ENCODE measurements at regions not wholly inside any gene's neighbourhood (a gene's known extent, or its start where the extent isn't known, plus 50 kb on each side); places are given as distances from the start of the nearest gene placed in this dataset.

- H3K27me3 ChIP-seq (ENCODE audit: control insufficient read depth in 3 of 3, insufficient read depth in 3 of 3, low read length in 3 of 3), result no peaks in the 10 kb centered on the region
- no peaks in the 10 kb centered on the region for H3K36me3 ChIP-seq (ENCODE audit: control insufficient read depth in 3 of 3, insufficient read depth in 3 of 3, low read length in 3 of 3)
- no peak overlapping the region for H3K27ac ChIP-seq (ENCODE audit: low read depth, low read length)
- H3K4me3 ChIP-seq (ENCODE audit: low read length in 3 of 3), result peak overlapping the region; percentile 7 to 35 (median 21)
- H3K4me1 ChIP-seq (ENCODE audit: control insufficient read depth in 3 of 3, insufficient read depth in 3 of 3, low read length in 3 of 3), result peaks cover 9 to 15% (median 13%) of the 10 kb centered on the region in 3 donors
- no peaks in the 10 kb centered on the region for H3K9me3 ChIP-seq (ENCODE audit: control insufficient read depth in 3 of 3, low read length in 3 of 3)
- peak overlapping the region in 1 of 3 donors; percentile 62 for H3K9ac ChIP-seq (ENCODE audit: low read depth in 1 of 3, low read length in 3 of 3)
Observed at GRCh38 chrX:39613997-39614679, 483.6 kb downstream of the BCOR start.

GRCh38 chrX:39614680-39614998 is 483.1 kb downstream of the BCOR start:
- Histone ChIP-seq H3K9ac (ENCODE audit: low read depth in 1 of 3, low read length in 3 of 3) (no peak overlapping the region), H3K36me3 (ENCODE audit: control insufficient read depth in 3 of 3, insufficient read depth in 3 of 3, low read length in 3 of 3) (no peaks in the 10 kb centered on the region), H3K4me3 (ENCODE audit: low read length in 3 of 3) (peak overlapping the region in 1 of 3 donors; percentile 35), H3K27me3 (ENCODE audit: control insufficient read depth in 3 of 3, insufficient read depth in 3 of 3, low read length in 3 of 3) (no peaks in the 10 kb centered on the region), H3K9me3 (ENCODE audit: control insufficient read depth in 3 of 3, low read length in 3 of 3) (no peaks in the 10 kb centered on the region), H3K27ac (ENCODE audit: low read depth, low read length) (no peak overlapping the region), H3K4me1 (ENCODE audit: control insufficient read depth in 3 of 3, insufficient read depth in 3 of 3, low read length in 3 of 3) (peaks cover 9 to 15% (median 13%) of the 10 kb centered on the region in 3 donors)

GRCh38 chrX:39616098-39616729 is 481.5 kb downstream of the BCOR start:
- Histone ChIP-seq H3K9ac (ENCODE audit: low read depth in 1 of 3, low read length in 3 of 3) (no peak overlapping the region), H3K27me3 (ENCODE audit: control insufficient read depth in 3 of 3, insufficient read depth in 3 of 3, low read length in 3 of 3) (no peaks in the 10 kb centered on the region), H3K4me1 (ENCODE audit: control insufficient read depth in 3 of 3, insufficient read depth in 3 of 3, low read length in 3 of 3) (peaks cover 9 to 15% (median 13%) of the 10 kb centered on the region in 3 donors), H3K9me3 (ENCODE audit: control insufficient read depth in 3 of 3, low read length in 3 of 3) (no peaks in the 10 kb centered on the region), H3K4me3 (ENCODE audit: low read length in 3 of 3) (no peak overlapping the region), H3K36me3 (ENCODE audit: control insufficient read depth in 3 of 3, insufficient read depth in 3 of 3, low read length in 3 of 3) (no peaks in the 10 kb centered on the region), H3K27ac (ENCODE audit: low read depth, low read length) (no peak overlapping the region)

DNA sequence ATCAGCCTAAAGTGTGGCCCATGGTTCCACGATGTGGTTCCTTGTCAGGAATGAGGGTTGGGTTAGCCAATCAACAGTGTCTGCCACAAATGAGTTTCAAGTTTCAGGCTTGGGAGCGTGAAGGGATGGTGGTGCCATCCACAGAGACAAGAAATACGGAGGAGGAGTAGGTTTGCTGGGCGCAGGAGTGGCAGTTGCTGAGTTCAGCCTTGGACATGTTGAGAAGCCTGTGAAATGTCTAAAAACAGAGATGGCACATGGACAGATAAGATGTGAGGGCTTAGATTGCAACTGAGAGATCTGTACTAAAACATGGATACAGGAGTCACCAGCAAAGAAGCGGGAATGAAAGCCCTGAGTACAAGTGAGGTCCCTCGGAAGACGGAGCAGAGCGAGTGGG is 481.0 kb downstream of the BCOR start:
- H3K4me3 ChIP-seq (ENCODE audit: low read length in 3 of 3), result no peak overlapping the region
- H3K27me3 ChIP-seq (ENCODE audit: control insufficient read depth in 3 of 3, insufficient read depth in 3 of 3, low read length in 3 of 3), result no peaks in the 10 kb centered on the region
- H3K27ac ChIP-seq (ENCODE audit: low read depth, low read length), result no peak overlapping the region
- H3K9me3 ChIP-seq (ENCODE audit: control insufficient read depth in 3 of 3, low read length in 3 of 3), result no peaks in the 10 kb centered on the region
- H3K4me1 ChIP-seq (ENCODE audit: control insufficient read depth in 3 of 3, insufficient read depth in 3 of 3, low read length in 3 of 3), result peaks cover 9 to 15% (median 13%) of the 10 kb centered on the region in 3 donors
- H3K9ac ChIP-seq (ENCODE audit: low read depth in 1 of 3, low read length in 3 of 3), result no peak overlapping the region
- no peaks in the 10 kb centered on the region for H3K36me3 ChIP-seq (ENCODE audit: control insufficient read depth in 3 of 3, insufficient read depth in 3 of 3, low read length in 3 of 3)

DNA sequence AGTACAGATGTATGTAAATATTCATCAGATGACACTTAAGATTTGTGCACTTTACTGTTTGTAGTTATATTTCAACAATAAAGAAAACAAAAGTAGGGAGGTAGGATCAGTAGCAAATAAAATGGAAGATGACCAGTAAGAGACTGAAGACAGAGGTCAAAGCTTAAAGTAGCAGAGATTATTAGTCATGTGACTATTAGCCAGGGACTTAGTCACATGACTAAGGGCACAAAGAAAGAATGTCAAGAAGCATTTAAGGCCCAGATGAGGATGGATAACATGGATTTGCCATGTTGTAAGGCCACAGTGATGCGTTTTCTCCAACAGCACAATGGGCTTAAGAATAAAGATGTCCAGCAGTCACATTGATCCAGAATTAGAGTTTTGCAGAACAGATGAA is 479.6 kb downstream of the BCOR start:
- Histone ChIP-seq H3K9me3 (ENCODE audit: control insufficient read depth in 3 of 3, low read length in 3 of 3) (no peaks in the 10 kb centered on the region), H3K27me3 (ENCODE audit: control insufficient read depth in 3 of 3, insufficient read depth in 3 of 3, low read length in 3 of 3) (no peaks in the 10 kb centered on the region), H3K36me3 (ENCODE audit: control insufficient read depth in 3 of 3, insufficient read depth in 3 of 3, low read length in 3 of 3) (no peaks in the 10 kb centered on the region), H3K4me1 (ENCODE audit: control insufficient read depth in 3 of 3, insufficient read depth in 3 of 3, low read length in 3 of 3) (peaks cover 9 to 15% (median 13%) of the 10 kb centered on the region in 3 donors), H3K4me3 (ENCODE audit: low read length in 3 of 3) (no peak overlapping the region), H3K27ac (ENCODE audit: low read depth, low read length) (no peak overlapping the region), H3K9ac (ENCODE audit: low read depth in 1 of 3, low read length in 3 of 3) (no peak overlapping the region)

DNA sequence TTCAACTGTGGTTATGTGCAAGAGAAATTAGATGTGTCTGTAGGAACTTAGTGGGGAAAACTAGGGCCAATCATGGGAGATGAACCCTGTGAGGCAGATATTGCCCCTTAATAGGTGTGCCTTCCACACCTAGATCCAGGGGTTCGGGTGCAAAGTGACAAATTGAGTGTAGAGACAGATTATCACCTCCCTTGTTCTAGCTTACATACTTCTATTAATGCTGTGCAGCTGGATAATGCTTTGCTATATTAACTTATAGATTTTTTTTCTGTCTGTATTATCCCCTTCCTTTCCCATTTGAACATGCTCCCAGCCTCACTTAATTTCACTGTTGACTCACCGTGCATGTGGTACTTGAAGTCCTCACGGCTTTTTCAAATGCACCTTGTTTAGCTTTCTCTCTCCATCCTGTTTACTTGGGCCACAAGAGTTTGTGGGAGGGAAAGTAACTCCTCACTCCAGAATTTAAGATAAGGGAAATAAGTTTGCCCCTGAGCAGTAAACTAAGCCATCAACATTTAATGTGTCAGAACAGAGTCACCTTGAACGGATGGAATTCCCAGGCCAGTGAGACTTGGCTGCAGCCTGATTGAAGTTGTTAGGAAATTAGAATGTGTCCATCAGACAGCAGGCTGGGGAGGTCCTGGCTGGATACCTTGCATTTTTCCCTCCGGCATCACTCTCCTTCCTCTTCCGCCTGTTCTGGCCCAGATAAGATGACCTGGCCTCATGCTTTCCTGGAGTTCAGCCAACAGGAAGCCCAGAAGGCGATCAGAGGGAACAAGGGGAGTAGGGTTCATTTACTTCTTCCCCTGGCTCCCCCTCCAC is 478.4 kb downstream of the BCOR start:
- no peak overlapping the region for H3K27ac ChIP-seq (ENCODE audit: low read depth, low read length)
- H3K9ac ChIP-seq (ENCODE audit: low read depth in 1 of 3, low read length in 3 of 3), result no peak overlapping the region
- peaks cover 3 to 6% (median 5%) of the 10 kb centered on the region in 3 donors for H3K4me1 ChIP-seq (ENCODE audit: control insufficient read depth in 3 of 3, insufficient read depth in 3 of 3, low read length in 3 of 3)
- no peaks in the 10 kb centered on the region for H3K27me3 ChIP-seq (ENCODE audit: control insufficient read depth in 3 of 3, insufficient read depth in 3 of 3, low read length in 3 of 3)
- H3K9me3 ChIP-seq (ENCODE audit: control insufficient read depth in 3 of 3, low read length in 3 of 3), result peaks cover 0 to 2% (median 0%) of the 10 kb centered on the region in 3 donors
- H3K4me3 ChIP-seq (ENCODE audit: low read length in 3 of 3), result no peak overlapping the region
- H3K36me3 ChIP-seq (ENCODE audit: control insufficient read depth in 3 of 3, insufficient read depth in 3 of 3, low read length in 3 of 3), result no peaks in the 10 kb centered on the region

DNA sequence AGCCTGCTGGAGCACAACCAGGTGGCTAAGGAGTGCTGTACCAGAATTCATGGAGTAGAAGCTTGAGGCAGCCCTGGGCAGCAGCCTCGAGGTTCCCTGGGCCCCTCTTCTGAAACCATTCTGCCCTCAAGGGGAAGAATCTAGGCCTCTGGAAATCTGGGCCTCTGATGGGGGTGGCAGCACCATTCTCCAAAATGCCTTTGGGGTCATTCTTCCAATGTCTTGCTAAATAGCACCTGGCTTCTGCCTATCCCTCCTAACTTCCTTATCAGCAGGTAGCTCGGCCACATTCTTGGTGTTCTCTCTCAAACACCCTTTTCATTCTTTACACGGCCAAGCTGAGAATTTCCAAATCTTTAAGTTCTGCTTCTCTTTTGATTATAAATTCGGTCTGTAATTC is 473.6 kb downstream of the BCOR start:
- Histone ChIP-seq H3K9me3 (ENCODE audit: control insufficient read depth in 3 of 3, low read length in 3 of 3) (peaks cover 0 to 2% (median 0%) of the 10 kb centered on the region in 3 donors), H3K4me1 (ENCODE audit: control insufficient read depth in 3 of 3, insufficient read depth in 3 of 3, low read length in 3 of 3) (no peaks in the 10 kb centered on the region), H3K4me3 (ENCODE audit: low read length in 3 of 3) (no peak overlapping the region)

GRCh38 chrX:39625810-39626209 is 471.9 kb downstream of the BCOR start:
- Histone ChIP-seq H3K4me1 (ENCODE audit: control insufficient read depth in 3 of 3, insufficient read depth in 3 of 3, low read length in 3 of 3) (no peaks in the 10 kb centered on the region), H3K9me3 (ENCODE audit: control insufficient read depth in 3 of 3, low read length in 3 of 3) (peaks cover 0 to 2% (median 0%) of the 10 kb centered on the region in 3 donors), H3K4me3 (ENCODE audit: low read length in 3 of 3) (no peak overlapping the region), H3K36me3 (ENCODE audit: control insufficient read depth in 3 of 3, insufficient read depth in 3 of 3, low read length in 3 of 3) (no peaks in the 10 kb centered on the region), H3K27me3 (ENCODE audit: control insufficient read depth in 3 of 3, insufficient read depth in 3 of 3, low read length in 3 of 3) (no peaks in the 10 kb centered on the region), H3K27ac (ENCODE audit: low read depth, low read length) (no peak overlapping the region), H3K9ac (ENCODE audit: low read depth in 1 of 3, low read length in 3 of 3) (no peak overlapping the region)

More for the DNA sequence above, 473.6 kb downstream of the BCOR start:
- no peak overlapping the region for H3K27ac ChIP-seq (ENCODE audit: low read depth, low read length)
- no peak overlapping the region for H3K9ac ChIP-seq (ENCODE audit: low read depth in 1 of 3, low read length in 3 of 3)
- no peaks in the 10 kb centered on the region for H3K36me3 ChIP-seq (ENCODE audit: control insufficient read depth in 3 of 3, insufficient read depth in 3 of 3, low read length in 3 of 3)
- H3K27me3 ChIP-seq (ENCODE audit: control insufficient read depth in 3 of 3, insufficient read depth in 3 of 3, low read length in 3 of 3), result no peaks in the 10 kb centered on the region

GRCh38 chrX:39626749-39627148 is 471.0 kb downstream of the BCOR start:
- no peak overlapping the region for H3K9ac ChIP-seq (ENCODE audit: low read depth in 1 of 3, low read length in 3 of 3)
- no peaks in the 10 kb centered on the region for H3K4me1 ChIP-seq (ENCODE audit: control insufficient read depth in 3 of 3, insufficient read depth in 3 of 3, low read length in 3 of 3)
- no peaks in the 10 kb centered on the region for H3K27me3 ChIP-seq (ENCODE audit: control insufficient read depth in 3 of 3, insufficient read depth in 3 of 3, low read length in 3 of 3)
- H3K4me3 ChIP-seq (ENCODE audit: low read length in 3 of 3), result no peak overlapping the region
- no peaks in the 10 kb centered on the region for H3K36me3 ChIP-seq (ENCODE audit: control insufficient read depth in 3 of 3, insufficient read depth in 3 of 3, low read length in 3 of 3)
- H3K9me3 ChIP-seq (ENCODE audit: control insufficient read depth in 3 of 3, low read length in 3 of 3), result peaks cover 0 to 2% (median 0%) of the 10 kb centered on the region in 3 donors
- no peak overlapping the region for H3K27ac ChIP-seq (ENCODE audit: low read depth, low read length)

GRCh38 chrX:39627257-39627656 is 470.5 kb downstream of the BCOR start:
- Histone ChIP-seq H3K9me3 (ENCODE audit: control insufficient read depth in 3 of 3, low read length in 3 of 3) (peaks cover 0 to 2% (median 0%) of the 10 kb centered on the region in 3 donors), H3K4me1 (ENCODE audit: control insufficient read depth in 3 of 3, insufficient read depth in 3 of 3, low read length in 3 of 3) (no peaks in the 10 kb centered on the region), H3K9ac (ENCODE audit: low read depth in 1 of 3, low read length in 3 of 3) (no peak overlapping the region), H3K27me3 (ENCODE audit: control insufficient read depth in 3 of 3, insufficient read depth in 3 of 3, low read length in 3 of 3) (no peaks in the 10 kb centered on the region), H3K4me3 (ENCODE audit: low read length in 3 of 3) (no peak overlapping the region), H3K36me3 (ENCODE audit: control insufficient read depth in 3 of 3, insufficient read depth in 3 of 3, low read length in 3 of 3) (no peaks in the 10 kb centered on the region), H3K27ac (ENCODE audit: low read depth, low read length) (no peak overlapping the region)

Measured in skeletal muscle tissue (tissue), 3 donors.